ENCODE measurements at regions not wholly inside any gene's neighbourhood (a gene's known extent, or its start where the extent isn't known, plus 50 kb on each side); places are given as distances from the start of the nearest gene placed in this dataset.

GRCh38 chr12:115093261-115093660 is 409.3 kb upstream of the TBX3 start:
- in situ Hi-C loops (cut with MboI; ENCODE audit: low sequenced_read_pairs in 4 of 4) (loop anchor here in 1 of 4 donors (25.0 kb wide), 1 partner anchor 106 kb away; no protein-coding TSS in a partner anchor), intact Hi-C loops (cut with DNase I; ENCODE audit: low total_unique reads) (no loop called here)
- H3K9me3 ChIP-seq, result no peaks in the 10 kb centered on the region
- no peaks in the 10 kb centered on the region for H3K36me3 ChIP-seq
- no peak overlapping the region for H3K4me3 ChIP-seq
- ATAC-seq (no peak), DNase-seq (no peak)
- no peak overlapping the region for H3K27ac ChIP-seq
- H3K4me1 ChIP-seq, result no peaks in the 10 kb centered on the region
- no peaks in the 10 kb centered on the region for H3K27me3 ChIP-seq
- TF ChIP-seq POLR2A (IDR thresholded peaks at IDR 0.05), result no peak
- no peak for TF ChIP-seq CTCF (IDR thresholded peaks at IDR 0.05 in 4 of 5, conservative IDR thresholded peaks at IDR 0.05 in 1 of 5)

- DNase-seq (no peak), ATAC-seq (no peak)
- TF ChIP-seq CTCF (IDR thresholded peaks at IDR 0.05 in 4 of 5, conservative IDR thresholded peaks at IDR 0.05 in 1 of 5), result no peak
- TF ChIP-seq POLR2A (IDR thresholded peaks at IDR 0.05), result no peak
- no peak overlapping the region for H3K27ac ChIP-seq
- H3K4me3 ChIP-seq, result no peak overlapping the region
- no peaks in the 10 kb centered on the region for H3K9me3 ChIP-seq
- intact Hi-C loops (cut with DNase I; ENCODE audit: low total_unique reads) (no loop called here), in situ Hi-C loops (cut with MboI; ENCODE audit: low sequenced_read_pairs in 4 of 4) (loop anchor here in 1 of 4 donors (25.0 kb wide), 1 partner anchor 103 kb away; no protein-coding TSS in a partner anchor)
- H3K4me1 ChIP-seq, result no peaks in the 10 kb centered on the region
- H3K36me3 ChIP-seq, result no peaks in the 10 kb centered on the region
- H3K27me3 ChIP-seq, result no peaks in the 10 kb centered on the region
Observed at GRCh38 chr12:115090783-115091182, 406.8 kb upstream of the TBX3 start.

- Histone ChIP-seq H3K27ac (no peak overlapping the region), H3K9me3 (no peaks in the 10 kb centered on the region), H3K4me1 (no peaks in the 10 kb centered on the region), H3K36me3 (no peaks in the 10 kb centered on the region), H3K27me3 (no peaks in the 10 kb centered on the region), H3K4me3 (no peak overlapping the region)
- in situ Hi-C loops (cut with MboI; ENCODE audit: low sequenced_read_pairs in 4 of 4), result loop anchor here in 1 of 4 donors (25.0 kb wide), 1 partner anchor 102 kb away; no protein-coding TSS in a partner anchor
- ATAC-seq (no peak), DNase-seq (no peak)
- intact Hi-C loops (cut with DNase I; ENCODE audit: low total_unique reads), result no loop called here
- TF ChIP-seq CTCF (IDR thresholded peaks at IDR 0.05 in 4 of 5, conservative IDR thresholded peaks at IDR 0.05 in 1 of 5) (no peak), POLR2A (IDR thresholded peaks at IDR 0.05) (no peak)
Observed at GRCh38 chr12:115088995-115089841, 405.2 kb upstream of the TBX3 start.

GRCh38 chr12:115088328-115088994 is 404.5 kb upstream of the TBX3 start:
- no peaks in the 10 kb centered on the region for H3K4me1 ChIP-seq
- H3K27ac ChIP-seq, result no peak overlapping the region
- ATAC-seq, result no peak
- intact Hi-C loops (cut with DNase I; ENCODE audit: low total_unique reads), result no loop called here
- TF ChIP-seq POLR2A (IDR thresholded peaks at IDR 0.05) (no peak), CTCF (IDR thresholded peaks at IDR 0.05 in 4 of 5, conservative IDR thresholded peaks at IDR 0.05 in 1 of 5) (no peak)
- in situ Hi-C loops (cut with MboI; ENCODE audit: low sequenced_read_pairs in 4 of 4), result loop anchor here in 1 of 4 donors (25.0 kb wide), 1 partner anchor 101 kb away; no protein-coding TSS in a partner anchor
- H3K36me3 ChIP-seq, result no peaks in the 10 kb centered on the region
- no peak overlapping the region for H3K4me3 ChIP-seq
- DNase-seq, result no peak
- no peaks in the 10 kb centered on the region for H3K27me3 ChIP-seq
- H3K9me3 ChIP-seq, result no peaks in the 10 kb centered on the region

Data from gastrocnemius medialis (tissue), 4 donors.